Spleen (tissue), 7 donors: ENCODE measurements at regions not wholly inside any gene's neighbourhood (a gene's known extent, or its start where the extent isn't known, plus 50 kb on each side); places are given as distances from the start of the nearest gene placed in this dataset.

Experiments used
- POLR2A ChIP-seq, 3 donors: fragments of 450-650 bp; IDR thresholded peaks; one replicate each; pipeline ENCODE4 v1.5.1; 2017; ENCODE audit warnings: antibody characterized with exemption in 3 of 3, mild to moderate bottlenecking in 1 of 3
- TF ChIP-seq, protein P1 (sequence below), 11 experiments: fragments of 200-600 bp in 7 of 11; fragments of 450-650 bp in 4 of 11; sonication (generic) in 4 of 11; IDR thresholded peaks in 8 of 11; conservative IDR thresholded peaks in 3 of 11; 1 replicate in 7 of 11; 2 replicates in 4 of 11; pipeline versions ENCODE4 v1.4.0 to v1.8.0; 2016 to 2021; ENCODE audit warnings: antibody characterized with exemption in 11 of 11, inconsistent platforms in 4 of 11, mild to moderate bottlenecking in 1 of 11
- donor health status: DM: no; HTN: no; CAD: no; lungs with moderate emphysema.
- donor health status: DM: no; HTN: no; CAD: no.
- donor health status: DM: no; HTN: no; CAD: no.

DNA sequence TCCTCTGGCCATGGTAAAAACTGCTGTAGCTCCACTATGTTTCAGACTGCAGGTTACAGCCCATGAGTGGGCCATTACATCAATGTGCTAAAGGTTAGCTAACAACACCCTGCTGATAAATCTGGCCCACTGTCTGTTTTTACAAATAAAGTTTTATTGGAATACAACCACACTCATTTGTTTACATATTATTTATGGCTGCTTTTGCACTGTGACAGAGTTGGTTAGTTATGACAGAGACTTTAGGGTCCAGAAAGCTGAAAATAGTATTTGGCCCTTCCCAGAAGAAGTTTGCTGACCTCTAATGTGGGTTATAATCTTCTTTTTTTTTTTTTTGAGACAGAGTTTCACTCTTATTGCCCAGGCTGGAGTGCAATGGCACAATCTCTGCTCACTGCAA, 134.2 kb upstream of the PWP1 start:
- TF ChIP-seq, protein P1, sequence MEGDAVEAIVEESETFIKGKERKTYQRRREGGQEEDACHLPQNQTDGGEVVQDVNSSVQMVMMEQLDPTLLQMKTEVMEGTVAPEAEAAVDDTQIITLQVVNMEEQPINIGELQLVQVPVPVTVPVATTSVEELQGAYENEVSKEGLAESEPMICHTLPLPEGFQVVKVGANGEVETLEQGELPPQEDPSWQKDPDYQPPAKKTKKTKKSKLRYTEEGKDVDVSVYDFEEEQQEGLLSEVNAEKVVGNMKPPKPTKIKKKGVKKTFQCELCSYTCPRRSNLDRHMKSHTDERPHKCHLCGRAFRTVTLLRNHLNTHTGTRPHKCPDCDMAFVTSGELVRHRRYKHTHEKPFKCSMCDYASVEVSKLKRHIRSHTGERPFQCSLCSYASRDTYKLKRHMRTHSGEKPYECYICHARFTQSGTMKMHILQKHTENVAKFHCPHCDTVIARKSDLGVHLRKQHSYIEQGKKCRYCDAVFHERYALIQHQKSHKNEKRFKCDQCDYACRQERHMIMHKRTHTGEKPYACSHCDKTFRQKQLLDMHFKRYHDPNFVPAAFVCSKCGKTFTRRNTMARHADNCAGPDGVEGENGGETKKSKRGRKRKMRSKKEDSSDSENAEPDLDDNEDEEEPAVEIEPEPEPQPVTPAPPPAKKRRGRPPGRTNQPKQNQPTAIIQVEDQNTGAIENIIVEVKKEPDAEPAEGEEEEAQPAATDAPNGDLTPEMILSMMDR (IDR thresholded peaks at IDR 0.05 in 8 of 11, conservative IDR thresholded peaks at IDR 0.05 in 3 of 11) = no peak
- TF ChIP-seq POLR2A (IDR thresholded peaks at IDR 0.05) = no peak
